B cell (primary cell): ENCODE measurements at regions not wholly inside any gene's neighbourhood (a gene's known extent, or its start where the extent isn't known, plus 50 kb on each side); places are given as distances from the start of the nearest gene placed in this dataset.

Experiments used
- ATAC-seq: fragments of 200-7000 bp; cut with Tn5 transposase; one replicate; pipeline ENCODE4 v1.10.0; 2021; ENCODE audit warnings: low read depth, mild to moderate bottlenecking, moderate number of reproducible peaks, moderate library complexity
- CTCF ChIA-PET: fragments of 350-600 bp; sonication (Branson Sonifier 250); formaldehyde crosslinking; loops from one replicate; lab custom pipeline; 2021; ENCODE audit warnings: antibody characterized with exemption, inconsistent platforms; lab: Charles Lee
- POLR2A ChIA-PET: fragments of 350-600 bp; sonication (Branson Sonifier 250); formaldehyde crosslinking; loops from one replicate; lab custom pipeline; 2021; ENCODE audit warnings: antibody characterized with exemption; lab: Charles Lee
- DNase-seq: peaks from one replicate; pipeline ENCODE4 v3.0.0; 2013
- H2AFZ ChIP-seq: 2 replicates; pipeline ENCODE4 v1.6.1; 2012; ENCODE audit warnings: mild to moderate bottlenecking, low read depth, low read length; ENCODE audit not compliant: insufficient read depth, poor library complexity, severe bottlenecking
- H3K27ac ChIP-seq, 2 donors: 1 replicate in 1 of 2; 2 replicates in 1 of 2; pipeline ENCODE4 v1.5.1; 2012 to 2013; ENCODE audit warnings: low read length in 2 of 2, mild to moderate bottlenecking in 2 of 2, moderate library complexity in 1 of 2
- H3K27me3 ChIP-seq, 4 experiments: fragments of 200-600 bp in 1 of 4; sonication (generic) in 1 of 4; replicated peaks in 1 of 4; 1 replicate in 2 of 4; 2 replicates in 2 of 4; pipeline versions ENCODE4 v1.6.1 to v1.7.0; 2013 to 2016; ENCODE audit warnings: low read length in 3 of 4, mild to moderate bottlenecking in 2 of 4, mixed read lengths in 1 of 4, moderate library complexity in 1 of 4; ENCODE audit not compliant: insufficient read depth in 4 of 4, control insufficient read depth in 3 of 4; ENCODE audit errors: control extremely low read depth in 1 of 4
- H3K36me3 ChIP-seq, 2 experiments: replicated peaks in 1 of 2; 1 replicate in 1 of 2; 2 replicates in 1 of 2; pipeline versions ENCODE4 v1.6.1 to v1.7.1; 2013; ENCODE audit warnings: low read length in 1 of 2; ENCODE audit not compliant: insufficient read depth in 2 of 2, control insufficient read depth in 1 of 2; ENCODE audit errors: control extremely low read depth in 1 of 2, extremely low read depth in 1 of 2
- H3K4me1 ChIP-seq, 2 donors: fragments of 200-600 bp in 1 of 2; sonication (generic) in 1 of 2; 1 replicate in 1 of 2; 2 replicates in 1 of 2; pipeline versions ENCODE4 v1.5.1 to v1.6.1; 2013 to 2017; ENCODE audit warnings: low read length in 2 of 2; ENCODE audit not compliant: control insufficient read depth in 2 of 2, insufficient read depth in 2 of 2
- H3K4me2 ChIP-seq: replicated peaks from 2 replicates; pipeline ENCODE3; 2012; ENCODE audit warnings: mild to moderate bottlenecking, low read depth, low read length; ENCODE audit not compliant: poor library complexity, severe bottlenecking
- H3K4me3 ChIP-seq, 5 experiments: fragments of 200-600 bp in 1 of 5; sonication (generic) in 1 of 5; 1 replicate in 3 of 5; 2 replicates in 2 of 5; pipeline versions ENCODE4 v1.5.1 to v1.7.0; 2011 to 2016; ENCODE audit warnings: low read length in 4 of 5, mild to moderate bottlenecking in 4 of 5, low read depth in 2 of 5, control low read depth in 1 of 5, moderate library complexity in 1 of 5; ENCODE audit not compliant: insufficient read depth in 1 of 5; ENCODE audit errors: control extremely low read depth in 1 of 5, extremely low read depth in 1 of 5
- H3K79me2 ChIP-seq: fragments of 200-600 bp; sonication (generic); one replicate; pipeline ENCODE4 v1.6.0; 2016; ENCODE audit warnings: low read length; ENCODE audit not compliant: control insufficient read depth, insufficient read depth
- H3K9ac ChIP-seq: fragments of 200-600 bp; sonication (generic); 2 replicates; pipeline ENCODE4 v1.6.1; 2017; ENCODE audit warnings: mild to moderate bottlenecking, low read length, moderate library complexity
- H3K9me3 ChIP-seq, 3 donors: one replicate each; pipeline versions ENCODE4 v1.6.1 to v1.7.1; 2013; ENCODE audit warnings: low read length in 2 of 3; ENCODE audit not compliant: control insufficient read depth in 2 of 3, insufficient read depth in 1 of 3; ENCODE audit errors: control extremely low read depth in 1 of 3
- H4K20me1 ChIP-seq: 2 replicates; pipeline ENCODE4 v1.6.0; 2012; ENCODE audit warnings: mild to moderate bottlenecking, low read length; ENCODE audit not compliant: insufficient read depth, control insufficient read depth, poor library complexity, severe bottlenecking
- H3K27ac Mint-ChIP-seq: one replicate; pipeline ENCODE4 v1.8.0; 2021; ENCODE audit warnings: mixed read lengths
- H3K27me3 Mint-ChIP-seq: one replicate; pipeline ENCODE4 v1.8.0; 2021; ENCODE audit warnings: mixed read lengths
- H3K4me1 Mint-ChIP-seq: one replicate; pipeline ENCODE4 v1.8.0; 2021; ENCODE audit warnings: mixed read lengths
- H3K4me3 Mint-ChIP-seq: one replicate; pipeline ENCODE4 v1.8.0; 2021; ENCODE audit warnings: mixed read lengths
- H3K9me3 Mint-ChIP-seq: one replicate; pipeline ENCODE4 v1.8.0; 2022; ENCODE audit warnings: mixed read lengths; ENCODE audit not compliant: insufficient read depth
- CTCF ChIP-seq: fragments of 200-600 bp; IDR thresholded peaks from one replicate; pipeline ENCODE4 v1.8.0; 2022; ENCODE audit warnings: antibody characterized with exemption, mild to moderate bottlenecking
- EZH2 ChIP-seq: IDR thresholded peaks from 2 replicates; pipeline ENCODE4 v1.6.1; 2012; ENCODE audit warnings: borderline replicate concordance, low read depth, mild to moderate bottlenecking, moderate library complexity, low read length; ENCODE audit not compliant: insufficient read depth, poor library complexity, severe bottlenecking
- WGBS: methylation state at CpG from one replicate; pipeline ENCODE4 v1.1.5; 2013; ENCODE audit warnings: missing lambda C conversion rate; ENCODE audit not compliant: insufficient coverage; 5-methylcytosine and 5-hydroxymethylcytosine counted together
- intact Hi-C: fragments of 100-400 bp; cut with micrococcal nuclease; formaldehyde crosslinking; loops from one replicate; pipeline ENCODE4 v1.10.0; 2022

GRCh38 chr15:81914734-81915256 is 131.0 kb downstream of the MEX3B start:
- Mint-ChIP-seq H3K27me3 (no peaks in the 10 kb centered on the region), H3K9me3 (peaks cover 9% of the 10 kb centered on the region), H3K27ac (no peak overlapping the region), H3K4me3 (no peak overlapping the region), H3K4me1 (no peaks in the 10 kb centered on the region)
- Histone ChIP-seq H3K9ac (no peak overlapping the region), H3K4me1 (no peaks in the 10 kb centered on the region), H4K20me1 (no peaks in the 10 kb centered on the region), H3K9me3 (peaks cover 0 to 22% (median 18%) of the 10 kb centered on the region in 3 donors), H3K79me2 (no peaks in the 10 kb centered on the region), H3K27ac (no peak overlapping the region), H3K27me3 (no peaks in the 10 kb centered on the region), H3K4me3 (no peak overlapping the region), H2AFZ (no peak overlapping the region), H3K36me3 (no peaks in the 10 kb centered on the region), H3K4me2 (no peak overlapping the region)
- TF ChIP-seq EZH2 = no peak
- TF ChIP-seq CTCF = no peak
- ChIA-PET POLR2A (no interaction called here), CTCF (no interaction called here)
- ATAC-seq (no peak), DNase-seq (no peak)
- intact Hi-C loops = no loop called here
- WGBS = 76% methylated on average over 5 of the region's 7 CpGs

- Histone ChIP-seq H3K4me2 (no peak overlapping the region), H3K79me2 (no peaks in the 10 kb centered on the region), H3K27ac (no peak overlapping the region), H2AFZ (no peak overlapping the region), H3K4me3 (no peak overlapping the region), H3K4me1 (no peaks in the 10 kb centered on the region), H4K20me1 (no peaks in the 10 kb centered on the region), H3K9me3 (peaks cover 0 to 19% (median 14%) of the 10 kb centered on the region in 3 donors), H3K27me3 (no peaks in the 10 kb centered on the region), H3K36me3 (no peaks in the 10 kb centered on the region), H3K9ac (no peak overlapping the region)
- Mint-ChIP-seq H3K27me3 (no peaks in the 10 kb centered on the region), H3K4me3 (no peak overlapping the region), H3K27ac (no peak overlapping the region), H3K9me3 (peaks cover 9% of the 10 kb centered on the region), H3K4me1 (no peaks in the 10 kb centered on the region)
- WGBS = 97% methylated on average over 3 of the region's 3 CpGs
- intact Hi-C loops = no loop called here
- no peak for TF ChIP-seq CTCF
- ChIA-PET POLR2A (no interaction called here), CTCF (no interaction called here)
- DNase-seq = no peak
- ATAC-seq = no peak
Observed at GRCh38 chr15:81914333-81914732, 131.5 kb downstream of the MEX3B start.
